ENCODE measurements at regions not wholly inside any gene's neighbourhood (a gene's known extent, or its start where the extent isn't known, plus 50 kb on each side); places are given as distances from the start of the nearest gene placed in this dataset.
A peak's percentile ranks its signal among the peaks of the same experiment; 100 is the strongest.

- intact Hi-C loops (cut with micrococcal nuclease), result no loop called here
- no peaks in the 10 kb centered on the region for H3K9me2 ChIP-seq (ENCODE audit: insufficient read depth)
- TF ChIP-seq POLR2A (IDR thresholded peaks at IDR 0.05; ENCODE audit: borderline replicate concordance, extremely low read depth, insufficient read depth, insufficient read length) (no peak), ATF3 (IDR thresholded peaks at IDR 0.05) (peak; percentile 20; the same call in 1 of the 2 replicates), CEBPB (IDR thresholded peaks at IDR 0.05; ENCODE audit: low read depth) (0 out of 2 replicates have a peak, but pooled peaks have one; percentile 5), TCF7L2 (IDR thresholded peaks at IDR 0.05; ENCODE audit: borderline replicate concordance, extremely low read depth, insufficient read depth, insufficient read length) (peak; percentile 76), SP1 (IDR thresholded peaks at IDR 0.05; ENCODE audit: low read depth) (peak; percentile 33; the same call in 1 of the 2 replicates), EGR1 (IDR thresholded peaks at IDR 0.05; ENCODE audit: low read depth) (no peak), FOSL1 (IDR thresholded peaks at IDR 0.05; ENCODE audit: low read depth) (peak; percentile 60)
- ChIA-PET POLR2A (no interaction called here), RAD21 (ENCODE audit: low non-redundant PET in 1 of 2, low total read pairs in 2 of 2, uncharacterized antibody in 2 of 2, unreplicated experiment in 2 of 2) (no interaction called here), CTCF (no interaction called here)
- no peaks in the 10 kb centered on the region for H3K79me2 ChIP-seq (ENCODE audit: insufficient read depth, low read length)
- peak overlapping the region; percentile 35; the same call in 1 of the 2 replicates for H3K27ac ChIP-seq (ENCODE audit: low read depth, low read length)
- peak overlapping the region; percentile 92 for H2AFZ ChIP-seq (ENCODE audit: low read depth, low read length, poor library complexity, severe bottlenecking)
- peak overlapping the region; percentile 58 for H3K4me2 ChIP-seq (ENCODE audit: low read length)
- peaks cover 5 to 7% of the 10 kb centered on the region in 2 experiments; a peak in 3 of 4 replicates for H3K4me1 ChIP-seq (ENCODE audit: control insufficient read depth in 1 of 2, insufficient read depth in 2 of 2, low read length in 2 of 2)
- H3K9ac ChIP-seq (ENCODE audit: low read length), result no peak overlapping the region
- ATAC-seq (peak; percentile 68), DNase-seq (ENCODE audit: low read depth, low spot score) (peak; percentile 46)
- H4K20me1 ChIP-seq (ENCODE audit: insufficient read depth), result no peaks in the 10 kb centered on the region
- H3K36me3 ChIP-seq (ENCODE audit: control insufficient read depth in 1 of 2, insufficient read depth in 2 of 2, low read length in 2 of 2), result no peaks in the 10 kb centered on the region
- BruUV-seq (replicated peaks), result no TSS peak
- H3K27me3 ChIP-seq (ENCODE audit: insufficient read depth, low read length), result no peaks in the 10 kb centered on the region
- peak overlapping the region; percentile 1 to 25; a peak in 1 of 4 replicates for H3K4me3 ChIP-seq (replicated peaks in 1 of 2; ENCODE audit: low read depth in 1 of 2, low read length in 2 of 2)
- H3K9me3 ChIP-seq (ENCODE audit: control insufficient read depth in 1 of 2, insufficient read depth in 1 of 2, low read depth in 1 of 2, low read length in 2 of 2), result no peaks in the 10 kb centered on the region
Observed at GRCh38 chr6:95094751-95095663, 482.3 kb upstream of the MANEA start.

GRCh38 chr6:95095855-95096254 is 481.5 kb upstream of the MANEA start:
- H3K4me1 ChIP-seq (ENCODE audit: control insufficient read depth in 1 of 2, insufficient read depth in 2 of 2, low read length in 2 of 2), result peaks cover 5 to 7% of the 10 kb centered on the region in 2 experiments; a peak in 3 of 4 replicates
- TF ChIP-seq CTCF (IDR thresholded peaks at IDR 0.05 in 2 of 3, conservative IDR thresholded peaks at IDR 0.05 in 1 of 3; ENCODE audit: borderline replicate concordance in 1 of 3, insufficient read depth in 1 of 3, low read depth in 2 of 3, low read length in 2 of 3), result no peak
- H3K27ac ChIP-seq (ENCODE audit: low read depth, low read length), result peak overlapping the region; percentile 35; the same call in 1 of the 2 replicates
- no peaks in the 10 kb centered on the region for H4K20me1 ChIP-seq (ENCODE audit: insufficient read depth)
- no peaks in the 10 kb centered on the region for H3K79me2 ChIP-seq (ENCODE audit: insufficient read depth, low read length)
- RAD21 ChIA-PET (ENCODE audit: low non-redundant PET in 1 of 2, low total read pairs in 2 of 2, uncharacterized antibody in 2 of 2, unreplicated experiment in 2 of 2), result no interaction called here
- H3K9ac ChIP-seq (ENCODE audit: low read length), result no peak overlapping the region
- no peak overlapping the region; the same call in 1 of the 2 replicates for H3K4me2 ChIP-seq (ENCODE audit: low read length)
- CTCF ChIA-PET, result no interaction called here
- BruUV-seq (replicated peaks), result no TSS peak
- intact Hi-C loops (cut with micrococcal nuclease), result no loop called here
- H3K27me3 ChIP-seq (ENCODE audit: insufficient read depth, low read length), result no peaks in the 10 kb centered on the region
- ATAC-seq (no peak), DNase-seq (ENCODE audit: low read depth, low spot score) (no peak)
- no peaks in the 10 kb centered on the region for H3K9me3 ChIP-seq (ENCODE audit: control insufficient read depth in 1 of 2, insufficient read depth in 1 of 2, low read depth in 1 of 2, low read length in 2 of 2)
- H3K36me3 ChIP-seq (ENCODE audit: control insufficient read depth in 1 of 2, insufficient read depth in 2 of 2, low read length in 2 of 2), result no peaks in the 10 kb centered on the region
- H3K4me3 ChIP-seq (replicated peaks in 1 of 2; ENCODE audit: low read depth in 1 of 2, low read length in 2 of 2), result no peak overlapping the region
- H3K9me2 ChIP-seq (ENCODE audit: insufficient read depth), result no peaks in the 10 kb centered on the region
- POLR2A ChIA-PET, result no interaction called here
- H2AFZ ChIP-seq (ENCODE audit: low read depth, low read length, poor library complexity, severe bottlenecking), result peak overlapping the region; percentile 92
